PFSK-1 (cell line): ENCODE measurements at regions not wholly inside any gene's neighbourhood (a gene's known extent, or its start where the extent isn't known, plus 50 kb on each side); places are given as distances from the start of the nearest gene placed in this dataset.

Source experiments
- POLR2AphosphoS5 ChIP-seq: IDR thresholded peaks from 2 replicates; pipeline ENCODE4 v1.6.1; 2012; ENCODE audit warnings: low read depth, mild to moderate bottlenecking, control low read depth, low read length, moderate library complexity
- TAF1 ChIP-seq: IDR thresholded peaks from 2 replicates; pipeline ENCODE4 v1.6.1; 2012; ENCODE audit warnings: low read length, control low read depth, borderline replicate concordance; ENCODE audit not compliant: insufficient read depth

DNA sequence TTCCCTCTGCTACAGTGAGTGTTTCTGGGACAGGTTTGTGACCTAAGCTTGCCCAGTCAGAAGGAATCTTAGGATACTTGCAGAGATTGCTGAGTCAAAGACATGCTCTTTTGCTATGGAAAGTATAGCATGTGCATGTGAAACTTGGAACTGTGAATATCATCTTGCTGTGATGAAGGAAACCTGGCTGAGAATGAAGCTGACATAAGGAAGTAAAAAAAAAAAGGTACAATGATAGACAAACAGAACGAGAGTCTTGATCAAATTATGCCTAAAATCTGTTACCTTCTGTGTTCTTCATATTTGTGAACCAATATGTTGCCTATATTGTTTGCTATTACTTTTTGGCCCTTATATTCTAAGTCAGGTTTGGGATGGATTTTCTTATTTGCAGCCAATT lies 525.7 kb downstream of the NPIPA7 start:
- TF ChIP-seq POLR2AphosphoS5 (no peak), TAF1 (no peak)
